AG08395 (cell line): ENCODE measurements at regions not wholly inside any gene's neighbourhood (a gene's known extent, or its start where the extent isn't known, plus 50 kb on each side); places are given as distances from the start of the nearest gene placed in this dataset.
"Not testable (repeated sequence)": the region's sequence is repeated elsewhere in the genome, so short reads cannot be mapped to it uniquely, and the experiment has no call there.

ENCODE experiments used
- DNase-seq: peaks from one replicate; pipeline ENCODE4 v3.0.0; 2012; ENCODE audit warnings: mixed read lengths, low spot score

- DNase-seq = not testable (repeated sequence)
Observed at GRCh38 chr10:46095943-46096342, 49.9 kb upstream of the MSMB start.

GRCh38 chr10:46096446-46096845, 50.4 kb upstream of the MSMB start:
- DNase-seq = peak; percentile 32

DNA sequence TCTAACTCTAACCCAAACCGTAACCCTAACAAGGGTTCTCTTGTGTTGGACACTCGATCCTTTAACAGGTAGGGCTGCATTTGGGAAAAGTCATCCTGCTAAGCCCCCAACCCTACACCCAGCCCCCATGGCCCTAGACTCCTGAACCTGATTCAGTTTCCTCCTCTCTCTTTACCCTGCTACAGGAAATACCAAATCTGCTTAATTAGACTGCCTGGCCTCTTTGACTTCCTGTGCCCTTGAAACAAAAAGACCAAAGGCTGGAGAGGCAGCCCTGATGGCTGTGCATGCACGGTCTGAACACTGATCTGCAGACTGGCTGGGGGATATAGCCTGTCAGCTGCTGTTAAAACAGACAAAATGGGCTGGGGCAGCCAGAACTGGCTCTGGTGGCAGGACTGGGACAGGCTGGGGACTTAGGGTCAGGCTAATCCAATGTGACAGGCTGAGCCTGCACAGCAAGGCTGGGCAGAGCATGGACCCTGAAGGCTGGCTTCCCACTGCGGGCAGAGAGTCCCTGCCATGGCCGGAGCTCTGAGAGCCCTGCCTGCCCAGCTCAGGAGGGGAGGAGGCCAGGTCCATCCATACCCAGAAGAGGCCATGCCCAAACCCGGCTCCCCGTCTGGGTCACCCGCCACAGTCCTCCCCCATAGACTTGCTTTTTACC, 51.0 kb upstream of the MSMB start:
- no peak for DNase-seq

- DNase-seq = no peak
Observed at GRCh38 chr10:46097576-46098317, 51.7 kb upstream of the MSMB start.

DNA sequence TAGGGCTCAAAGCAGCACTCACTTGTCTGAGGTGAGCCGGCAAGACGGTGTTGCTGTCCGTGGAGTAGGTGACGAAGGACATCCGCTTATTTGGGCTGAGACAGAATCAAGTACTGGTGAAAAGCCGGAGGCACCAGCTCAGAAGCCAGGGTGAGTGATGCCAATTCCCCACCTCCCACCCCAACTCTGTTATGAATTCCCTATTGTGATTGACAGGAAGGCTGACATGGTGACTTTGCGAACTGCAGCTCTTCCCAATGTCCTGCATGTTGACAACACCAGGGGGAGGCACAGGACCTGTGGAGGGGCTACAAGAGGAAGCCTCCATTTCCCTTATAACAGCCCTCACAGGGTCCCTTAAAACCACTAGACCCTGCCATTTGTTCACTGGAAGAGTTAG, 52.3 kb upstream of the MSMB start:
- DNase-seq = no peak

DNA sequence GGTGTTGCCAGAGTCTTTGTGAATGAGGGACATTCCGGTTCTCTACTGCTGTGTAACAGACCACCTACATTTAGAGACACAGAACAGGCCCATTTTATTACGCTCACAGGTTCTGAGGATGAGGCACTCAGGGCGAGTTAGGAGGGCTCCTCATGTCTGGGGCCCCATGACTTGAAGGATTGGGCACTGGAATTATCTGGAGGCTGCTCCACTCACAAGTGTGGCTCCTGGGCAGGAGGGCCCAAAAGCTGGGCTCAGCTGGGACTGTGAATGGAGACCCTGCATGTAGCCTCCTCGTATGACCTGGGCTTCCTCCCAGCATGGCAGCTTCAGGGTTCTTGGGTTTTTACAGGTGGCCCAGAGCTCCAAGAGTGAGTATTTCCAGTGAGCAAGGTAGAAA, 52.9 kb upstream of the MSMB start:
- DNase-seq = not testable (repeated sequence)

DNA sequence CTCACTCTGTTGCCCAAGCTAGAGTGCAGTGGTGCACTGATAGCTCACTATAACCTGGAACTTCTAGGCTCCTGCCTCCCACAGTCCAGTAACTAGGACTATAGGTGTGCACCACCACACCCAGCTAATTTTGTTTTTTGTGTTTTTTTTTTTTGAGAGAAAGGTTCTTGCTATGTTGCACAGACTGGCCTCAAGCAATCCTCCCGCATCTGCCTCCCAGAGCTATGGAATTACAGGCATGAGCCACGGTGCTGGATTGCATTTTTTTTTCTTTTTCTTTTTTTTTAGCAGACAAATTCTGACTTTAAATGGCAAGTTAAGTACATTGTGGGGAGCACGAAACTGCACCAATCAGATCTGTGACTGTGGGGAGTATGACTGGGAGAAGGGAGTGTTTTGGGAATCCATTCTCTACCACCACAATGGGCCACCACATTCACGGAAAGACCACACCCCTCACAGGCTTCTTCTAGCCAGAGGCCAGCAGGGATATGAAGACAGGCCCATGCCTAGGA, 58.1 kb upstream of the MSMB start:
- DNase-seq = no peak

DNA sequence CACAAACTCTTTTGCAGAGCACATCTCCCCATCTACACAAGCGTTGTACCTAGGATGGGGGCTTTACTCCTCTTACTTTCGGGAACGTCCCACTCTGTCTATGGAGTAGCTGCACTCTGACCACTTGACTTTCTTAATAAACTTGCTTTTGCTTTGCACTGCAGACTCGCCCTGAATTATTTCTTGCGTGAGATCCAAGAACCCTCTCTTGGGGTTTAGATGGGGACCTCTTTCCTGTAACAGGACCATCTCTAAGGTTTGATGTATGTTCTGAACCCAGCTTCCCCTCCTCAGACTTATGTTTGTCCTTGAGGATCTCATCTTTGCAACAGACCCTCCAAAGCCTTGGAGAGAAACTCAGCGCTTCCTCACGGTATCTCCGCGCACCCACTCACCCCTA, 59.3 kb upstream of the MSMB start:
- not testable (repeated sequence) for DNase-seq

- DNase-seq = not testable (repeated sequence)
Observed at GRCh38 chr10:46105856-46106409, 59.9 kb upstream of the MSMB start.

GRCh38 chr10:46106410-46107255, 60.6 kb upstream of the MSMB start:
- DNase-seq = peak; percentile 55

- DNase-seq = not testable (repeated sequence)
Observed at GRCh38 chr10:46108158-46108499, 62.1 kb upstream of the MSMB start.

- DNase-seq = not testable (repeated sequence)
Observed at GRCh38 chr10:46154271-46154670, 108.2 kb upstream of the MSMB start.

- not testable (repeated sequence) for DNase-seq
Observed at GRCh38 chr10:46154683-46155082, 108.6 kb upstream of the MSMB start.

DNA sequence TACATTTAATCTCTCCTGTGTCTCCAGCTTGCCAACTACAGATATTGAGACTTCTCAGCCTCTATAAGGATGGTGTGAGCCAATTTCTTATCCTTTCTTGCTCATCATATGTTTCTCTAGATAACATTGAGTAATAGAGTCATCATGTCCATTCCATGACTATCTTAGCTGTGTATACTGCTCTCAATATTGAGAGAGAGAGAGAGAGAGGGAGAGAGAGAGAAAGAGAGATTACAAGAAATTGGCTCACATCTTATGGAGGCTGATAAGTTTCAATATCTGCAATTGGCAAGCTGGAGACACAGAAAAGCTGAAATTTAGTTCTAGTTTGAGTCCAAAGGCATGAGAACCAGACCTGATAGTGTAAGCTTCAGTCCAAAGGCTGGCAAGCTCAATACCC, 110.8 kb upstream of the MSMB start:
- not testable (repeated sequence) for DNase-seq

- no peak for DNase-seq
Observed at GRCh38 chr10:46169736-46170135, 117.1 kb upstream of the ANTXRL start.

DNA sequence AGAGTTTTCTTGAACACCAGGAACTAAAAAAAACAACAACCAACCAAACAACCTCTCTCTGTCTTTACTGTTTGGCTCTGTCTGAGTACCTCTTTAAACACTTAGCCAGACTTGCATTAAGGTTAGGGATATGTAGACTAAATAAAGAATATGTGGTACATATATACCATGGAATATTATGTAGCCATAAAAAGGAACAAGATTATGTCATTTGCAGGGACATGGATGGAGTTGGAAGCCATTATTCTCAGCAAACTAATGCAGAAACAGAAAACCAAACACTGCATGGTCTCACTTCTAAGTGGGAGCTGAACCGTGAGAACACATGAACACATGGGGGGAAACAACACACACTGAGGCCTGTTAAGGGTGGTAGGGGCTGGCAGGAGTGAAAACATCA, 116.0 kb upstream of the ANTXRL start:
- DNase-seq = no peak

DNA sequence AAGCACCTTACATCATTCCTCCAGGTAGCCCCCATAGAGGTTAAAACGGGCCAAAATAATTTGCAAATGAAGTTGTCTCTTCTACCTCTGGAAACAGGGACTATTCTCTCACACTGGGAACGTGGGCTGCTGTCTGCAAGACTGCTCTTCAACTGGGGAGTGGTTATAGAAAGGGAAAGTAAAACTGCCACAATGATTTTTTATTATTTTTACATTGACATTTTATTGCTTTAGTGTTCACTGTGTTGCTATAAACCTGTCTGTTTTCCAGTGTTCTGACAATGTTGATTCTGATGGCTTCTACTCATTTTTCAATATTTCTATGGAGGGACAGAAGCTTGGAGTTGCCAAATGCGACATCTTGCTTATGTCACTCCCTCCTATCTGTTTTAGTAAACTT, 115.1 kb upstream of the ANTXRL start:
- no peak for DNase-seq

- DNase-seq = no peak
Observed at GRCh38 chr10:46175296-46175695, 111.5 kb upstream of the ANTXRL start.

- DNase-seq = no peak
Observed at GRCh38 chr10:46175831-46176230, 111.0 kb upstream of the ANTXRL start.

DNA sequence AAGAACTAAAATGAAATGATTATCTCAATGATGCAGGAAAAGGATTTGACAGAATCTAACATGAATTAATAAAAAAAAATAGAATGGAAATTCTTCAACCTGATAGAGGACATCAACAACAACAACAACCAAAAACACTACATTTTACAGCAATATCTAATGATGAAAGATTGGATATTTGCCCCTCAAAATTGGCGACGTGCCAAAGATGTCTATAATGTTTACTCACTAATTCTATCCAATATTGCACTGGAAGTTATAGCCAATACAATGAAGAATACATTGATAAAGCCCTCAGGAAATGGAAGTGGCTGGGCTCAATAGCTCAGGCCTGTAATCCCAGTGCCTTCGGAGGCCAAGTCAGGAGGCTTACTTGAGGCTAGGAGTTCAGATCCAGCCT, 99.4 kb upstream of the ANTXRL start:
- DNase-seq = not testable (repeated sequence)

- no peak for DNase-seq
Observed at GRCh38 chr10:46197050-46197449, 89.7 kb upstream of the ANTXRL start.

DNA sequence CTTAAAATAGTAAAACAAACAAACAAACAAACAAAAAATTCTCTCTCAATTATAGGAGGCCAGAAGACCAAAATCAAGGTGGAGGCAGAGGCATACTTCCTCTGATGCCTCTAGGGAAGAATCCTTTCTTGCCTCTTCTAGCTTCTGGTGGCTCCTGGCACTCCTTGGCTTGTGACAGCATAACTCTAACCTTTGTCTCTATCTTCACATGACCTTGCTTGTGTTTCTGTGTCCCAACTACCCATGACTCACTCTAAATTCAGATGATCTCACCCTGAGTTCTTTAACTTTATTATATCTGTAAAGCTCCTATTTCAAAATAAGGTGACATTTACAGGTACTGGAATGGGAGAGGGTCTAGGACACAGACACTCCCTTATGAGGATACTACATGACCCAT, 88.3 kb upstream of the ANTXRL start:
- DNase-seq = no peak
